Mesothelial cell of epicardium (in vitro differentiated cells): ENCODE measurements at regions not wholly inside any gene's neighbourhood (a gene's known extent, or its start where the extent isn't known, plus 50 kb on each side); places are given as distances from the start of the nearest gene placed in this dataset.

ENCODE experiments used
- DNase-seq, 2 experiments: peaks; one replicate each; pipeline ENCODE4 v3.0.0; 2021; ENCODE audit warnings: low spot score in 2 of 2; ENCODE audit not compliant: unreplicated experiment in 2 of 2
- H3K27ac Mint-ChIP-seq: 2 replicates; pipeline ENCODE4 v1.8.0; 2021; ENCODE audit warnings: mixed read lengths
- H3K27me3 Mint-ChIP-seq: 2 replicates; pipeline ENCODE4 v1.8.0; 2021; ENCODE audit warnings: low read depth, mixed read lengths
- H3K36me3 Mint-ChIP-seq: 2 replicates; pipeline ENCODE4 v1.8.0; 2021; ENCODE audit warnings: mixed read lengths
- H3K4me1 Mint-ChIP-seq: 2 replicates; pipeline ENCODE4 v1.8.0; 2021; ENCODE audit warnings: mixed read lengths
- H3K4me3 Mint-ChIP-seq: 2 replicates; pipeline ENCODE4 v1.8.0; 2021; ENCODE audit warnings: mild to moderate bottlenecking, moderate library complexity, mixed read lengths
- H3K9me3 Mint-ChIP-seq: 2 replicates; pipeline ENCODE4 v1.8.0; 2021; ENCODE audit warnings: mixed read lengths
- TF ChIP-seq, protein P1 (sequence below): fragments of 200-600 bp; sonication (generic); IDR thresholded peaks from one replicate; pipeline ENCODE4 v1.5.0; 2021; ENCODE audit warnings: antibody characterized with exemption; ENCODE audit not compliant: unreplicated experiment

DNA sequence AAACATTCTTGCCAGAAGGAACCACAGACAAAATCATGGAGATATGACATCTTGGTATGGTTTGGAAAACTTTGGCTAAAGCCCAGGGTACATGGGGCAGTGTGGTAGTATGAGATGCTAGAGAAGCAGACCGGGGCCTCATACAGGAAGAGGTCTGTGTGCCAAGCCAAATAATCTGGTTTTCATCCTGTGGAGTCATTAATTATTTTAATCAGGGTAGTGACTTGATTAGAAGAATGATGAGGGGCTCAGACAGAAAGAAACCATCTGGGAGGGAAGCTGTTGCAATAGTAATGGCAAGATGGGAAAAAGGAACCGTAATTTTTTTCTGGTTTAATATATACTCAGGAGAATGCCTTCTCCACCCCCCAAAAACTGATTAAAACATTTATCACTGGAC is 318.0 kb downstream of the BRINP2 start:
- TF ChIP-seq, protein P1, sequence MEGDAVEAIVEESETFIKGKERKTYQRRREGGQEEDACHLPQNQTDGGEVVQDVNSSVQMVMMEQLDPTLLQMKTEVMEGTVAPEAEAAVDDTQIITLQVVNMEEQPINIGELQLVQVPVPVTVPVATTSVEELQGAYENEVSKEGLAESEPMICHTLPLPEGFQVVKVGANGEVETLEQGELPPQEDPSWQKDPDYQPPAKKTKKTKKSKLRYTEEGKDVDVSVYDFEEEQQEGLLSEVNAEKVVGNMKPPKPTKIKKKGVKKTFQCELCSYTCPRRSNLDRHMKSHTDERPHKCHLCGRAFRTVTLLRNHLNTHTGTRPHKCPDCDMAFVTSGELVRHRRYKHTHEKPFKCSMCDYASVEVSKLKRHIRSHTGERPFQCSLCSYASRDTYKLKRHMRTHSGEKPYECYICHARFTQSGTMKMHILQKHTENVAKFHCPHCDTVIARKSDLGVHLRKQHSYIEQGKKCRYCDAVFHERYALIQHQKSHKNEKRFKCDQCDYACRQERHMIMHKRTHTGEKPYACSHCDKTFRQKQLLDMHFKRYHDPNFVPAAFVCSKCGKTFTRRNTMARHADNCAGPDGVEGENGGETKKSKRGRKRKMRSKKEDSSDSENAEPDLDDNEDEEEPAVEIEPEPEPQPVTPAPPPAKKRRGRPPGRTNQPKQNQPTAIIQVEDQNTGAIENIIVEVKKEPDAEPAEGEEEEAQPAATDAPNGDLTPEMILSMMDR, result no peak
- peaks cover 3% of the 10 kb centered on the region for H3K9me3 Mint-ChIP-seq

DNA sequence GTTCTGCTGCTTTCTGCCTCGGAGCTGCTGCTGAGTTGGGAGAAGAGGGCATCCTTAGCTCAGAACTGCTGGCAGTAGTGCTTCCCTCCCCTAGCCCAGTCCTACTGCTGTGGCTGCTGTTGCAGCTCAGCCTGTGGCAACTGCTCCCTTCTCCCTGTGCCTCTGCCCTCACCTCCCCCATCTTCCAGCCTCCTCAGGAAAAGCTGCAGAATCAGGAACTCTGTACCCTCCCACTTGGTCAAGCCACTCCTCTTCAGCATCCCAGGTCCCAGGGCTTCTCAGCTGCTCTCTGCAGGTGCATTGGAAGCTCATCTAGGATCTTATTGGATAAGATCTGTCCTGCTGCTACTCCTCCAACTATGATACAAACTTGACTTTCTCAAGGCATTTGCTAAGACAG is 316.7 kb downstream of the BRINP2 start:
- TF ChIP-seq, protein P1, result no peak
- Mint-ChIP-seq H3K36me3 (no peaks in the 10 kb centered on the region), H3K27ac (no peak overlapping the region), H3K4me1 (peaks cover 11% of the 10 kb centered on the region), H3K27me3 (peaks cover 12% of the 10 kb centered on the region), H3K9me3 (peaks cover 3% of the 10 kb centered on the region), H3K4me3 (no peak overlapping the region)
- DNase-seq, result no peak

More for the DNA sequence above, 318.0 kb downstream of the BRINP2 start:
- Mint-ChIP-seq H3K27me3 (peaks cover 12% of the 10 kb centered on the region), H3K4me1 (peaks cover 11% of the 10 kb centered on the region), H3K36me3 (no peaks in the 10 kb centered on the region), H3K4me3 (no peak overlapping the region), H3K27ac (no peak overlapping the region)
- no peak for DNase-seq

DNA sequence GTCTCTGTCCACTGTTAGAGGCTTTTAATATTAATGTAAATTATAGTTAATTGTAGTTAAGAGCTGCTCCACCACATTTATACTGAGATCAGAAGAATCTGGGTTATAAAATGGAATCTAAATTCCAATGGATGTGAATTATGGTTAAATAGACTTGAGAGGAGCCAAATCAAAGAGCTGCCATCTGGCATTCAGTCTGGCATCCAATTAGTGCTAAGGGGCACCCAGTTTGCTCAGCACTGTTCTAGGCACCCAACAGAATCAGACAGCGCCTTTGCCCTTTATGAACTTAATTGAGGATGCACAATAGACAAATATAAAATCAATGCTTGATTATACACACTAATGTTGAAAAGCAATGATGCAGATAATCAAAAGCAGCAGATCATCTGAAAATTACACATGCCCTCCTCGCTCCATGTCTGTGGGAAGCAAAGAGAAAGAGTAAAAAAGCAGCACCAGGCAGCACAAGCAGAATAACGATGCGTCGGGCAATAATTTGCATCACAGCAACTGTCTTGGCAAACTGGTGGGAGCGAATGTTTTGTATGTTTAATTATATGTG is 310.1 kb downstream of the BRINP2 start:
- H3K4me3 Mint-ChIP-seq, result no peak overlapping the region
- no peak overlapping the region for H3K27ac Mint-ChIP-seq

DNA sequence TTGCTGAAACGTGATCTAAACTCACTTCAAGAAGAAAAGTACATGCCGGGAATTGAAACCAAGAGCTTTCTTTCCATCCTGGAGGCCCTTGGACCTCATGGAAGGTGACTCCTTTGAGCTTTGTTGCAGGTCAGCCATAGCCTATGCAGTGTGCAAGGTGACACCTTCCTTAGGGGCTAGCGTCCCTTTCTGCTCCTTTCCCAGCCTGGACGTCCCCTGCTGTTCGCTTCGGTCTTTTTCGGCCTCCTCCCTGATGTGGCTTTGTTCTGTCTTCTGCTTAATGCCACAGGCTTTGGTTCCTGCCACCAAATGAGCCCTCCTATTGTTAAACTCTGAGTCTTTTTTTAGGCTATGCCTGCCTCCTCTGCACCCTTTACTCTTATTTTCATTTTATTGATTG is 308.8 kb downstream of the BRINP2 start:
- no peak overlapping the region for H3K4me3 Mint-ChIP-seq
- H3K36me3 Mint-ChIP-seq, result no peaks in the 10 kb centered on the region
- no peak overlapping the region for H3K27ac Mint-ChIP-seq
- H3K4me1 Mint-ChIP-seq, result peaks cover 3% of the 10 kb centered on the region
- no peaks in the 10 kb centered on the region for H3K9me3 Mint-ChIP-seq
- H3K27me3 Mint-ChIP-seq, result peaks cover 18% of the 10 kb centered on the region
- TF ChIP-seq, protein P1, result no peak
- DNase-seq, result no peak

More for the DNA sequence above, 310.1 kb downstream of the BRINP2 start:
- Mint-ChIP-seq H3K9me3 (no peaks in the 10 kb centered on the region), H3K27me3 (peaks cover 23% of the 10 kb centered on the region), H3K4me1 (peaks cover 3% of the 10 kb centered on the region), H3K36me3 (no peaks in the 10 kb centered on the region)
- TF ChIP-seq, protein P1, result no peak
- no peak for DNase-seq

DNA sequence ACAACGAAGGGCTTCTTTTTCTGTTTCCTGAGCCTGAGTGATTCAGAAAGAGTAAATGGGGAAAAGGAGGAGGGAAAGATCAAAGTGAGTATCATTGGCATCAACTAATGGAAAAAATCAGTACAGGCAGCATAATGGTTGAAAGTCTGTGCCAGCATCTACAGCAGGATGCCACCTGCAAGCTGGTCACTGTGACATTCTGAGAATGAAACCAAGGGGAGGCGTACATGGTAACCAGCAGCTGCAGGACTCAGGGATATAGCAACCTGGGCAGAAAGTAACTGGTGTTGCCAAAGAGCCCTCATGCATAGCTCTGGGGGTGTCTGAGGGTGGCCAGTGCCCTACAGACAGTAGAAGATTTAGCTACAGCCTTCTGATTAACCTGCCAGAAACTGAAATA is 305.9 kb downstream of the BRINP2 start:
- TF ChIP-seq, protein P1, result no peak
- Mint-ChIP-seq H3K36me3 (no peaks in the 10 kb centered on the region), H3K27me3 (peaks cover 18% of the 10 kb centered on the region), H3K27ac (no peak overlapping the region), H3K9me3 (no peaks in the 10 kb centered on the region), H3K4me1 (peaks cover 3% of the 10 kb centered on the region), H3K4me3 (no peak overlapping the region)
- DNase-seq, result no peak

DNA sequence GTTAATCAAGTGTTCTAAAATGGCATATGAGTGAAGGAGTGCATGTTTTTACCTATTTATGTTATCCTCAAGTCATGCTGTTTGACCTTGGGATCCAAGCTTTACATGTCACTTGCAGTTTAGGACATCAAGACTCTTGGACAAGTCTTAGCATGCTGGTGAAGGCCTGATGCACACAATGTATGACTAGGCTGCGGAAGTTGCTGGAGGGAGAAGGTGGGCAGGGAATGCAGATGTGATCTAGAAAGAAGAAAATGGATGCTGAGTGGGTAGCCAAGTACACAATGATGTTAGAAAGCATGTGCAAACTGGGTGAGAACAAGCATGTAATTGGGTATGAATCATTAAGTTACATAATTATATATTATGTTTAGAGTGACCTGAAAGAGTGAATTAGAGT is 301.8 kb downstream of the BRINP2 start:
- no peaks in the 10 kb centered on the region for H3K9me3 Mint-ChIP-seq
- H3K27me3 Mint-ChIP-seq, result peaks cover 12% of the 10 kb centered on the region
- TF ChIP-seq, protein P1, result no peak
- H3K36me3 Mint-ChIP-seq, result no peaks in the 10 kb centered on the region
- peaks cover 1% of the 10 kb centered on the region for H3K4me1 Mint-ChIP-seq
- H3K4me3 Mint-ChIP-seq, result no peak overlapping the region
- no peak overlapping the region for H3K27ac Mint-ChIP-seq
- DNase-seq, result no peak
